HEK293T (cell line): ENCODE measurements at regions not wholly inside any gene's neighbourhood (a gene's known extent, or its start where the extent isn't known, plus 50 kb on each side); places are given as distances from the start of the nearest gene placed in this dataset.

Experiments used
- ARNT ChIP-seq: fragments of 450-650 bp; IDR thresholded peaks from 2 replicates; pipeline ENCODE4 v1.6.1; 2017; ENCODE audit warnings: mild to moderate bottlenecking
- BHLHE40 ChIP-seq: fragments of 450-650 bp; IDR thresholded peaks from 2 replicates; pipeline ENCODE4 v1.6.1; 2016; ENCODE audit warnings: mild to moderate bottlenecking, moderate library complexity, borderline replicate concordance
- FOXK2 ChIP-seq: fragments of 450-650 bp; IDR thresholded peaks from 2 replicates; pipeline ENCODE4 v1.6.1; 2016; ENCODE audit warnings: mild to moderate bottlenecking
- FOXM1 ChIP-seq: fragments of 450-650 bp; IDR thresholded peaks from 2 replicates; pipeline ENCODE4 v1.6.1; 2017; ENCODE audit warnings: mild to moderate bottlenecking, borderline replicate concordance
- NFRKB ChIP-seq: fragments of 450-650 bp; IDR thresholded peaks from 2 replicates; pipeline ENCODE4 v1.6.1; 2016; ENCODE audit warnings: mild to moderate bottlenecking, moderate library complexity
- SP1 ChIP-seq: fragments of 450-650 bp; IDR thresholded peaks from 2 replicates; pipeline ENCODE4 v1.6.1; 2017
- SUZ12 ChIP-seq: fragments of 450-650 bp; IDR thresholded peaks from 2 replicates; pipeline ENCODE4 v1.6.1; 2016; ENCODE audit warnings: mild to moderate bottlenecking
- TARDBP ChIP-seq: fragments of 450-650 bp; IDR thresholded peaks from 2 replicates; pipeline ENCODE4 v1.6.1; 2016

- TF ChIP-seq ARNT (no peak), TARDBP (no peak), NFRKB (no peak), BHLHE40 (no peak), SUZ12 (no peak), FOXM1 (no peak), FOXK2 (no peak), SP1 (no peak)
Measured at GRCh38 chr3:75334299-75334698, 329.8 kb upstream of the FRG2C start.
